HepG2 (cell line): ENCODE measurements at regions not wholly inside any gene's neighbourhood (a gene's known extent, or its start where the extent isn't known, plus 50 kb on each side); places are given as distances from the start of the nearest gene placed in this dataset.

Experiments
- ATAC-seq: fragments of 200-7000 bp; cut with Tn5 transposase; 3 replicates; pipeline ENCODE4 v1.9.1; 2020; ENCODE audit warnings: mild to moderate bottlenecking, moderate library complexity
- BruUV-seq: library from RNA; stranded (reverse); fragments of 400-500 nt; replicated peaks from 2 replicates; lab custom pipeline; 2021; lab: Mats Ljungman, UMichigan
- CTCF ChIA-PET: fragments of 300-600 bp; formaldehyde crosslinking; extraction: SDS; loops from one replicate; lab custom pipeline; 2021; ENCODE audit warnings: low total read pairs, inconsistent platforms, low intra/inter-chr PET ratio; lab: Yijun Ruan, JAX
- POLR2A ChIA-PET: fragments of 350-600 bp; sonication (Branson Sonifier 250); formaldehyde crosslinking; loops from one replicate; lab custom pipeline; 2020; ENCODE audit warnings: antibody characterized with exemption, inconsistent platforms; lab: Yijun Ruan, JAX
- DNase-seq: peaks from one replicate; pipeline ENCODE4 v3.0.0-alpha.2; 2015; ENCODE audit warnings: low spot score
- FAIRE-seq: peaks from 3 replicates; lab custom pipeline; 2011; peaks lifted over from hg19 to GRCh38; lab: Jason Lieb, UNC
- H2AFZ ChIP-seq: one replicate; pipeline ENCODE4 v1.6.1; 2011; ENCODE audit warnings: low read length, inconsistent platforms
- H3K27ac ChIP-seq: fragments of 300-600 bp; 3 replicates; pipeline ENCODE4 v1.8.0; 2011; ENCODE audit warnings: mixed run types, mild to moderate bottlenecking, mixed read lengths, low read length, inconsistent platforms; ENCODE audit not compliant: insufficient read depth; ENCODE audit errors: extremely low read length
- H3K27me3 ChIP-seq, 2 experiments: fragments of 200-600 bp in 1 of 2; 2 replicates in 1 of 2; 3 replicates in 1 of 2; pipeline versions ENCODE4 v1.6.0 to v1.8.0; 2011; ENCODE audit warnings: low read length in 2 of 2, mild to moderate bottlenecking in 2 of 2, moderate library complexity in 2 of 2, inconsistent platforms in 1 of 2; ENCODE audit not compliant: insufficient read depth in 2 of 2, control insufficient read depth in 1 of 2
- H3K36me3 ChIP-seq, 2 experiments: fragments of 200-600 bp in 1 of 2; replicated peaks in 1 of 2; 2 replicates in 1 of 2; 3 replicates in 1 of 2; pipeline versions ENCODE4 v1.5.1 to v1.8.0; 2011; ENCODE audit warnings: low read length in 2 of 2, inconsistent platforms in 1 of 2; ENCODE audit not compliant: insufficient read depth in 2 of 2, control insufficient read depth in 1 of 2
- H3K4me1 ChIP-seq: 2 replicates; pipeline ENCODE4 v1.5.1; 2012; ENCODE audit warnings: low read length, inconsistent platforms; ENCODE audit not compliant: insufficient read depth
- H3K4me2 ChIP-seq: 2 replicates; pipeline ENCODE4 v1.6.0; 2011; ENCODE audit warnings: low read depth, low read length, inconsistent platforms
- H3K4me3 ChIP-seq, 3 experiments: fragments of 200-600 bp in 1 of 3; sonication (generic), shearing (Covaris generic) in 1 of 3; replicated peaks in 1 of 3; 2 replicates each; pipeline ENCODE4 v1.5.1; 2011 to 2016; ENCODE audit warnings: low read length in 3 of 3, inconsistent platforms in 2 of 3, low read depth in 2 of 3, mild to moderate bottlenecking in 2 of 3, control low read depth in 1 of 3, mixed read lengths in 1 of 3; ENCODE audit not compliant: insufficient read depth in 1 of 3
- H3K79me2 ChIP-seq: one replicate; pipeline ENCODE4 v1.6.1; 2011; ENCODE audit warnings: low read length, inconsistent platforms; ENCODE audit not compliant: insufficient read depth
- H3K9ac ChIP-seq: 2 replicates; pipeline ENCODE4 v1.6.0; 2011; ENCODE audit warnings: mild to moderate bottlenecking, low read depth, low read length, inconsistent platforms; ENCODE audit not compliant: insufficient read depth
- H3K9me3 ChIP-seq: 2 replicates; pipeline ENCODE4 v1.5.1; 2012; ENCODE audit warnings: mild to moderate bottlenecking, low read length
- H4K20me1 ChIP-seq: 2 replicates; pipeline ENCODE4 v1.6.0; 2011; ENCODE audit warnings: inconsistent platforms, mild to moderate bottlenecking, low read length, moderate library complexity; ENCODE audit not compliant: insufficient read depth
- ARNT2 ChIP-seq: sonication (generic); formaldehyde crosslinking; IDR thresholded peaks from 2 replicates; pipeline ENCODE4 v1.8.0; 2022; ENCODE audit warnings: mild to moderate bottlenecking, low read depth, missing genetic modification reagents, moderate library complexity
- CHD4 ChIP-seq: fragments of 200-600 bp; sonication (generic); IDR thresholded peaks from 2 replicates; pipeline ENCODE4 v1.7.0; 2017; ENCODE audit warnings: mild to moderate bottlenecking, low read length, borderline replicate concordance
- KDM1A ChIP-seq: IDR thresholded peaks from 2 replicates; pipeline ENCODE4 v1.6.1; 2016; ENCODE audit warnings: missing compliant biosample characterization
- NFKBIZ ChIP-seq: IDR thresholded peaks from 2 replicates; pipeline ENCODE4 v1.6.1; 2018; ENCODE audit warnings: missing genetic modification reagents, missing compliant biosample characterization
- SUZ12 ChIP-seq: fragments of 150-350 bp; IDR thresholded peaks from 2 replicates; pipeline ENCODE4 v1.6.1; 2014; ENCODE audit warnings: low read depth, low read length
- YEATS2 ChIP-seq: sonication (generic); formaldehyde crosslinking; IDR thresholded peaks from 2 replicates; pipeline ENCODE4 v1.4.0; 2020; ENCODE audit warnings: missing genetic modification reagents, borderline replicate concordance
- ZMYM2 ChIP-seq: sonication (generic); formaldehyde crosslinking; IDR thresholded peaks from 2 replicates; pipeline ENCODE4 v1.8.0; 2022; ENCODE audit warnings: mild to moderate bottlenecking, missing genetic modification reagents
- ZNF747 ChIP-seq: sonication (generic); formaldehyde crosslinking; IDR thresholded peaks from 2 replicates; pipeline ENCODE4 v1.8.1; 2023; ENCODE audit warnings: missing genetic modification reagents, mild to moderate bottlenecking, borderline replicate concordance
- ZNF772 ChIP-seq: sonication (generic); formaldehyde crosslinking; IDR thresholded peaks from 2 replicates; pipeline ENCODE4 v1.5.0; 2020; ENCODE audit warnings: mild to moderate bottlenecking, missing genetic modification reagents
- WGBS: methylation state at CpG from one replicate; pipeline ENCODE4 v1.1.6; 2017; ENCODE audit warnings: low lambda C conversion rate; 5-methylcytosine and 5-hydroxymethylcytosine counted together
- in situ Hi-C: cut with HindIII; loops from 2 replicates; pipeline ENCODE4 v1.10.0; 2017; ENCODE audit warnings: low pct_unique_long_range_greater_than_20kb; ENCODE audit not compliant: extremely low pct_ligation_motif_present
- intact Hi-C: fragments of 100-400 bp; cut with micrococcal nuclease; formaldehyde crosslinking; loops from one replicate; pipeline ENCODE4 v1.10.0; 2022; ENCODE audit not compliant: unreplicated experiment
- TF ChIP-seq, protein P1 (sequence below): sonication (generic); formaldehyde crosslinking; IDR thresholded peaks from 2 replicates; pipeline ENCODE4 v1.4.0; 2020; ENCODE audit warnings: missing genetic modification reagents, mild to moderate bottlenecking, borderline replicate concordance
- TF ChIP-seq, protein P2 (sequence below): sonication (generic); formaldehyde crosslinking; IDR thresholded peaks from 2 replicates; pipeline ENCODE4 v1.4.0; 2020; ENCODE audit warnings: missing genetic modification reagents

DNA sequence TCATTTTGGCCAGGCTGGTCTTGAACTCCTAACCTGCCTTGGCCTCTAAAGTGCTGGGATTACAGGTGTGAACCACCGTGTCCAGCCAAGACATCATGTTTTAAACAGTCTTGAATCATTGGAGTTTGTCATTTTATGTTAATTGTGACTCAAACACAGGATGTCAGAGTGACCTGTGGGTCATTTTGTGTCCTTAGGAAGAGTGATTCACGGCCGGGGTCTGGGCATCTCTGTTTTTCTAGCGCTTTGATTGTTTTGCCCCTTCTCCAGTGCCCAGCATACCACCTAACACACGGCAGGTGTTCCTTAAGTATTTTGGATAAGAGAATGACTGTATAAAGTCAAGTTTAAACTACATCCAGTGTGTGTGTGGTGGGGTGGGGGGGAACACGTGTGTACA is 183.7 kb upstream of the KLF6 start (continued):
- TF ChIP-seq CHD4 = no peak

DNA sequence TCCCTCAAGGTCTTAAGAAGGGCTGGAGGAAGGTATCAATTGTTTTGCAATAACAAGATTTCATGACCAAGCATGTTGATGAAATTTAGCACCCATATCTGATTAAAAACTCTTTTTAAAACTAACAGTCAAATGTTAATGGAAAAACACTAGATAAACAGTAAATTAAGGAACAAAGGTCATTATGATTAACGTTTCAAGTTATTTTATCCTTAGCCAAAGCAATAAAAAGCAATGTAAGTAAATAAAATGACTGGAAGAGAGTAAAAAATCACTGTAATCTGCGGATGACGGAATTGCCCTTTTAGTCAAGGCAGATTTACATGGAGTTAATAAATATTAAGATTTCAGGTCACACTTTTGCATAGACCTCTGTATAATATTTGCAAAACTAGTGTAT is 179.5 kb upstream of the KLF6 start:
- ChIA-PET POLR2A (no interaction called here), CTCF (no interaction called here)
- Histone ChIP-seq H3K27me3 (peaks cover 0 to 37% of the 10 kb centered on the region in 2 experiments; a peak in 2 of 5 replicates), H2AFZ (no peak overlapping the region), H3K4me3 (no peak overlapping the region), H4K20me1 (no peaks in the 10 kb centered on the region), H3K4me1 (no peaks in the 10 kb centered on the region), H3K9ac (no peak overlapping the region), H3K27ac (no peak overlapping the region), H3K36me3 (no peaks in the 10 kb centered on the region), H3K9me3 (no peaks in the 10 kb centered on the region), H3K4me2 (no peak overlapping the region), H3K79me2 (no peaks in the 10 kb centered on the region)
- BruUV-seq = no TSS peak
- FAIRE-seq (no peak), ATAC-seq (no peak), DNase-seq (no peak)
- WGBS = 2% methylated on average over 3 of the region's 3 CpGs
- TF ChIP-seq ARNT2 (CRISPR knock-in tag) (no peak), YEATS2 (CRISPR knock-in tag) (no peak), ZNF747 (CRISPR knock-in tag) (no peak), ZNF772 (CRISPR knock-in tag) (no peak)
- intact Hi-C loops = no loop called here
- in situ Hi-C loops = no loop called here

DNA sequence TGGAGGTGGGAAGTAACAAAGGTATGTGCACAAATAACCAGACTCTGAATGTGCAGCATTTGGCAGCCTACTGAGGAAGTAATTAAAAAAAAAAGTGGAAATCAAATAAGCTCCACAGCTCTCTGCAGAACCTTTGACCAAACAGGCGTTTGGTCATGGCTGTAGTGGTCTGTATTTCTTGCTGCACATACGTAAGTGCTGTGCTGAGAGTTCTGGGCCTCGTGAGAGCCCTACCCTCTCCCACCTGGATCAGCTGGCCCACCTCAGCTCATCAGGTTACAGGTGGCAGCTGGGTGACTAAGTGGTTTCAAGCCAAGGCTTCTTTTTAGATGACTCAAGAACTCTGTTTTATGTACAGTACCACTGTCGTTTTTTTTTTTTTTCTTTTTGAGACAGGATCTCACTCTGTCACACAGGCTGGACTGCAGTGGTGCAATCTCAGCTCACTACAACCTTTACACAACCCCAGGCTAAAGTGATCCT is 178.2 kb upstream of the KLF6 start:
- POLR2A ChIA-PET = no interaction called here
- BruUV-seq = no TSS peak
- no peak for DNase-seq
- TF ChIP-seq SUZ12 = no peak
- TF ChIP-seq ZMYM2 (CRISPR knock-in tag) = no peak
- no peak for TF ChIP-seq NFKBIZ (CRISPR knock-in tag)
- TF ChIP-seq KDM1A (CRISPR knock-in tag) = no peak
- TF ChIP-seq, protein P1, sequence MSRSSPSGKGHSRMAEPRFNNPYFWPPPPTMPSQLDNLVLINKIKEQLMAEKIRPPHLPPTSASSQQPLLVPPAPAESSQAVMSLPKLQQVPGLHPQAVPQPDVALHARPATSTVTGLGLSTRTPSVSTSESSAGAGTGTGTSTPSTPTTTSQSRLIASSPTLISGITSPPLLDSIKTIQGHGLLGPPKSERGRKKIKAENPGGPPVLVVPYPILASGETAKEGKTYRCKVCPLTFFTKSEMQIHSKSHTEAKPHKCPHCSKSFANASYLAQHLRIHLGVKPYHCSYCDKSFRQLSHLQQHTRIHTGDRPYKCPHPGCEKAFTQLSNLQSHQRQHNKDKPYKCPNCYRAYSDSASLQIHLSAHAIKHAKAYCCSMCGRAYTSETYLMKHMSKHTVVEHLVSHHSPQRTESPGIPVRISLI (CRISPR knock-in tag) = no peak
- TF ChIP-seq, protein P2, sequence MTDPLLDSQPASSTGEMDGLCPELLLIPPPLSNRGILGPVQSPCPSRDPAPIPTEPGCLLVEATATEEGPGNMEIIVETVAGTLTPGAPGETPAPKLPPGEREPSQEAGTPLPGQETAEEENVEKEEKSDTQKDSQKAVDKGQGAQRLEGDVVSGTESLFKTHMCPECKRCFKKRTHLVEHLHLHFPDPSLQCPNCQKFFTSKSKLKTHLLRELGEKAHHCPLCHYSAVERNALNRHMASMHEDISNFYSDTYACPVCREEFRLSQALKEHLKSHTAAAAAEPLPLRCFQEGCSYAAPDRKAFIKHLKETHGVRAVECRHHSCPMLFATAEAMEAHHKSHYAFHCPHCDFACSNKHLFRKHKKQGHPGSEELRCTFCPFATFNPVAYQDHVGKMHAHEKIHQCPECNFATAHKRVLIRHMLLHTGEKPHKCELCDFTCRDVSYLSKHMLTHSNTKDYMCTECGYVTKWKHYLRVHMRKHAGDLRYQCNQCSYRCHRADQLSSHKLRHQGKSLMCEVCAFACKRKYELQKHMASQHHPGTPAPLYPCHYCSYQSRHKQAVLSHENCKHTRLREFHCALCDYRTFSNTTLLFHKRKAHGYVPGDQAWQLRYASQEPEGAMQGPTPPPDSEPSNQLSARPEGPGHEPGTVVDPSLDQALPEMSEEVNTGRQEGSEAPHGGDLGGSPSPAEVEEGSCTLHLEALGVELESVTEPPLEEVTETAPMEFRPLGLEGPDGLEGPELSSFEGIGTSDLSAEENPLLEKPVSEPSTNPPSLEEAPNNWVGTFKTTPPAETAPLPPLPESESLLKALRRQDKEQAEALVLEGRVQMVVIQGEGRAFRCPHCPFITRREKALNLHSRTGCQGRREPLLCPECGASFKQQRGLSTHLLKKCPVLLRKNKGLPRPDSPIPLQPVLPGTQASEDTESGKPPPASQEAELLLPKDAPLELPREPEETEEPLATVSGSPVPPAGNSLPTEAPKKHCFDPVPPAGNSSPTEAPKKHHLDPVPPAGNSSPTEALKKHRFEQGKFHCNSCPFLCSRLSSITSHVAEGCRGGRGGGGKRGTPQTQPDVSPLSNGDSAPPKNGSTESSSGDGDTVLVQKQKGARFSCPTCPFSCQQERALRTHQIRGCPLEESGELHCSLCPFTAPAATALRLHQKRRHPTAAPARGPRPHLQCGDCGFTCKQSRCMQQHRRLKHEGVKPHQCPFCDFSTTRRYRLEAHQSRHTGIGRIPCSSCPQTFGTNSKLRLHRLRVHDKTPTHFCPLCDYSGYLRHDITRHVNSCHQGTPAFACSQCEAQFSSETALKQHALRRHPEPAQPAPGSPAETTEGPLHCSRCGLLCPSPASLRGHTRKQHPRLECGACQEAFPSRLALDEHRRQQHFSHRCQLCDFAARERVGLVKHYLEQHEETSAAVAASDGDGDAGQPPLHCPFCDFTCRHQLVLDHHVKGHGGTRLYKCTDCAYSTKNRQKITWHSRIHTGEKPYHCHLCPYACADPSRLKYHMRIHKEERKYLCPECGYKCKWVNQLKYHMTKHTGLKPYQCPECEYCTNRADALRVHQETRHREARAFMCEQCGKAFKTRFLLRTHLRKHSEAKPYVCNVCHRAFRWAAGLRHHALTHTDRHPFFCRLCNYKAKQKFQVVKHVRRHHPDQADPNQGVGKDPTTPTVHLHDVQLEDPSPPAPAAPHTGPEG (CRISPR knock-in tag) = no peak

More for the DNA sequence above, 178.2 kb upstream of the KLF6 start:
- CTCF ChIA-PET = no interaction called here
- H3K36me3 ChIP-seq = no peaks in the 10 kb centered on the region
- no peaks in the 10 kb centered on the region for H4K20me1 ChIP-seq
- H3K4me3 ChIP-seq = no peak overlapping the region
- no peak for FAIRE-seq
- H3K27me3 ChIP-seq = peaks cover 0 to 41% of the 10 kb centered on the region in 2 experiments; a peak in 2 of 5 replicates
- ATAC-seq = no peak
- H3K4me2 ChIP-seq = no peak overlapping the region
- no peak overlapping the region for H3K9ac ChIP-seq
- WGBS = 22% methylated on average over 4 of the region's 4 CpGs
- H3K4me1 ChIP-seq = no peaks in the 10 kb centered on the region
- no peak overlapping the region for H3K27ac ChIP-seq
- in situ Hi-C loops = no loop called here
- intact Hi-C loops = no loop called here
- no peak overlapping the region for H2AFZ ChIP-seq
- no peaks in the 10 kb centered on the region for H3K79me2 ChIP-seq
- no peaks in the 10 kb centered on the region for H3K9me3 ChIP-seq
